ENCODE measurements at regions not wholly inside any gene's neighbourhood (a gene's known extent, or its start where the extent isn't known, plus 50 kb on each side); places are given as distances from the start of the nearest gene placed in this dataset.

DNA sequence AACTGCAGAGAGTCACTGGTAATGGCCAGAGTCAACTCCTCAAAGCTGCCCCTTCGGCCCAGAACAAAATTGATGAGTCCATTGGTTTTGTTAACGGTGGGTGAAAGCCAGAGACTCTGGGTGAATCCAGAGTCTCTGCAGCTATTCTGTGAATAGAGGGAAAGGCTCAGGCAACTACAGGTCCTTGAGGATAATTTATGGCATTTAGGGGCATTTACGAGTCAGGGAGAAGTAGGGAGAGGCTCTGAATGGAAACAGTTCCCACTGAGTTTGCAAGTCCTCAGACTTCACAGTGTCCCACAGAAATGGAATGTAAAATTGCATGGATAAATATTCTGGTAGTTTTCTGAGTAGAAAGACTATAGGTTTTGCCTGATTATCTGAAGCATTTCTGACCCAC, 257.8 kb downstream of the SEC61B start:
- H3K4me3 ChIP-seq (replicated peaks in 1 of 2; ENCODE audit: low read depth in 2 of 2, low read length in 2 of 2) = no peak overlapping the region
- TF ChIP-seq, protein P1, sequence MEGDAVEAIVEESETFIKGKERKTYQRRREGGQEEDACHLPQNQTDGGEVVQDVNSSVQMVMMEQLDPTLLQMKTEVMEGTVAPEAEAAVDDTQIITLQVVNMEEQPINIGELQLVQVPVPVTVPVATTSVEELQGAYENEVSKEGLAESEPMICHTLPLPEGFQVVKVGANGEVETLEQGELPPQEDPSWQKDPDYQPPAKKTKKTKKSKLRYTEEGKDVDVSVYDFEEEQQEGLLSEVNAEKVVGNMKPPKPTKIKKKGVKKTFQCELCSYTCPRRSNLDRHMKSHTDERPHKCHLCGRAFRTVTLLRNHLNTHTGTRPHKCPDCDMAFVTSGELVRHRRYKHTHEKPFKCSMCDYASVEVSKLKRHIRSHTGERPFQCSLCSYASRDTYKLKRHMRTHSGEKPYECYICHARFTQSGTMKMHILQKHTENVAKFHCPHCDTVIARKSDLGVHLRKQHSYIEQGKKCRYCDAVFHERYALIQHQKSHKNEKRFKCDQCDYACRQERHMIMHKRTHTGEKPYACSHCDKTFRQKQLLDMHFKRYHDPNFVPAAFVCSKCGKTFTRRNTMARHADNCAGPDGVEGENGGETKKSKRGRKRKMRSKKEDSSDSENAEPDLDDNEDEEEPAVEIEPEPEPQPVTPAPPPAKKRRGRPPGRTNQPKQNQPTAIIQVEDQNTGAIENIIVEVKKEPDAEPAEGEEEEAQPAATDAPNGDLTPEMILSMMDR (IDR thresholded peaks at IDR 0.05; ENCODE audit: low read depth, low read length) = no peak
- no peak for DNase-seq (ENCODE audit: low read depth in 2 of 2)

DNA sequence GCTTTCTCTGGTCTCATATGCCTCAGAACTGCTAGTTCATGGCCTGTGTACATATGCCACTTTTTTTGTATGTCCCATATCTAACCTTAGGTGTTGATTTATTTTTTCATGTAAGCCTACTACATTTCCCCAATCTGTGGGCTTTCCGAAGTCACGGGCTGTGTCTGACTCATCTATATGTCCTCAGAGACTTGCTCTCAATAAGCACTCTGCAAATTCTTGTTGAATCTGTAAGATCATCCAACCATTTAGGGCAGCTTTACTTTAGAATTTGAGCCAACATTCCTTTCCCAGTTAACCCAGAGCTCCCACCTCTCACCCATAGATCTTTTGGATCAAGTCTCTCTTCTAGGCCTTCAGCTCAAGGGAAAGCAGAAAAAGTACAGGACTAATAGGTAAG, 263.4 kb downstream of the SEC61B start:
- TF ChIP-seq, protein P1 (IDR thresholded peaks at IDR 0.05; ENCODE audit: low read depth, low read length) = no peak
- H3K4me3 ChIP-seq (replicated peaks in 1 of 2; ENCODE audit: low read depth in 2 of 2, low read length in 2 of 2) = no peak overlapping the region
- DNase-seq (ENCODE audit: low read depth in 2 of 2) = peak; percentile 8 to 56

DNA sequence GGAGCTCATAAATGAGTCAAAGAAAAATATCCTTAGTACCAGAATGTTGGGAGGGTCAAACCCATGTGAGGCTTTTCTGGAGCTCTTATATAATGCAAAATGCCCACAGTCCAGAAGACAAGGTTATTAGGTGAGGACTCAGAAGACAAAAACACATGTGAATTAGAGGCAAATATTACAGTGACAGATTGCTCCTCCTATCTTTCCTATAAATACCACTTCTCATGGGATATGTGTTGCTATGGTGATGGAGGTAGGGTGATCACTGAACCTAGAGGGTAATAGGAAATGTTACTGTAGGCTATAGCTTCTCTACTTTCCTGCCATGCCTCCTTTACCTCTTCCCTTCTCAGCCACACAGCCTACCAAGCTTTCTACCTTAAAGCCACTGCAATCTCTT, 264.6 kb downstream of the SEC61B start:
- DNase-seq (ENCODE audit: low read depth in 2 of 2) = no peak
- TF ChIP-seq, protein P1 (IDR thresholded peaks at IDR 0.05; ENCODE audit: low read depth, low read length) = no peak
- no peak overlapping the region for H3K4me3 ChIP-seq (replicated peaks in 1 of 2; ENCODE audit: low read depth in 2 of 2, low read length in 2 of 2)

DNA sequence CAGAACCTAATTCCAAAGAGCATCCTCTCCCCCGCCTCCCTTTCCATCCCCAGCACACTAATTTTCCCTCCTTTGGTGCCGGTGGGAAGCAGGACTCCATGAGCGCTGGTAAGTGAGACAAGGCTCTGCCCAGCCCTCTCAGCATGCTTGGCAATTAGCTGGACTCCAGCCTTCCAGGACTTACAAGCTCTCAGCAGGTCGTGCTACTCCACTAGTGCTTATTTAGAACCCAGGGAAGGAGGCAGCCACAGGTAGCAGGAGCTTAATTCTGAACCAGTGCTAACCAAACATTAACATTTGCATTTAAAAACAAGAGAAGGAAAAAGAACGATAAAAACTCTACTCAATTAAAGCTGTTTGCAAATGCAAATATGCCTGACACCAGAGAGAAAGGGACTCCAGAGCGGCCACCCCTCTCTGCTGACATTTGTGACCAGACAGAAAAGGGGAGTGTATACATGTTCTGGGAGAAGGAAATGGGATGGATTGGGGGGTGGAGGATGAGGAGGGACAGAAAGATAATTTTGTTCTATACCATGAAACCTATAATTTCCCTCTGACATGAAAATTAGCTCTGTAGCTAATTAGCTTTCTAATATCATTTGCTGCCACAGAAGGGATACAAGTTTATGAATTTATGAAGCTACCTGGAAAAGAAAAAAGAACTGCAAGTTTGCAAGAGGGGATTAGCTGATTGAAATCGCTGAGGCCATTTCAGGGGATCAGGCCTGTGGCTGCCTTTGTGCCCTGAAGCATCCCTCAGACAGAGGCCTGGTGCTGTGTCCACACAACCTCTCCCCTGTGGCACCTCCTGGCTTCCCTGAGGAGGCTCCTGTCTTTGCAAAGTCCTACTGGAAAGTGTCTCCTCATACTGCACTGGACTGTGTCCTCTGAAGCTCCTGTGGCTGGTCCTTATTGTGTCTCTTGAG, 266.3 kb downstream of the SEC61B start:
- TF ChIP-seq, protein P1 (IDR thresholded peaks at IDR 0.05; ENCODE audit: low read depth, low read length) = no peak
- DNase-seq (ENCODE audit: low read depth in 2 of 2) = no peak
- no peak overlapping the region for H3K4me3 ChIP-seq (replicated peaks in 1 of 2; ENCODE audit: low read depth in 2 of 2, low read length in 2 of 2)

DNA sequence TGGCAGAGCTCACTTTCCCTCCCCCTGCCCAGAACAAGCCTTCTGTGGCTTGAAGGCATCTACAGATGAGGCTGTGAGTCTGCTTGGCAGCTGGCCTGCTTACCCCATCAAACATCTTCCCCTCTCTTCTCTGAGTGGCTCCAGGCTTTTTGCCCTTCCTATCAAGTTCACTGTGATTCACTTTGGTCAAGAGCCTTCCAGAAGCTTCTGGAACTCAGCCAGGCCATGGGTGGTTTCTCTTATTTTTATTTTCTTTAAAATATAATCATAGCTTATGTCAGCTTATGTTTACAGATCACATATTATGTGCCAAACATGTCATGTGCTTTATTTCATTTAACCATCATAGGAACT, 267.0 kb downstream of the SEC61B start:
- H3K4me3 ChIP-seq (replicated peaks in 1 of 2; ENCODE audit: low read depth in 2 of 2, low read length in 2 of 2) = no peak overlapping the region
- TF ChIP-seq, protein P1 (IDR thresholded peaks at IDR 0.05; ENCODE audit: low read depth, low read length) = no peak
- DNase-seq (ENCODE audit: low read depth in 2 of 2) = peak; percentile 33 to 48

DNA sequence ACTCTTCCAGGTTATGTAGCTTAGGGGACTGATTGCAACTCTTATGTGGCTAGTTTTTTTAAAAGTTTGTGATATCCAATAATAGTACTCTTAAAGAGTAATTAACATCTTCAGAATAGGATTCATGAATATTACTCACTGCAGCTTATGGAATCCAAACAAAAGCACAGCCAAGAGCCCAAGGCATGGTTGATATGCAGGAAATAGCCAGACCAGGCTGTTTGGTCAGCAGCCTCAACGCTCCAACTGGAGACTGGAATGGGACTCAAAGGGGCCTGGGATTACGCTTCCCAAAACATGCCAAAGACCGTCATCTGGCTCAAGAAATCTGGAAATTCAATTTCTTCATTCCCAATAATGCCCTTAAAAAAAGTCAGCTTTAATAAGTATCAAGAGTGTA, 268.6 kb downstream of the SEC61B start:
- TF ChIP-seq, protein P1 (IDR thresholded peaks at IDR 0.05; ENCODE audit: low read depth, low read length) = no peak
- DNase-seq (ENCODE audit: low read depth in 2 of 2) = no peak
- H3K4me3 ChIP-seq (replicated peaks in 1 of 2; ENCODE audit: low read depth in 2 of 2, low read length in 2 of 2) = no peak overlapping the region
